ENCODE measurements at regions not wholly inside any gene's neighbourhood (a gene's known extent, or its start where the extent isn't known, plus 50 kb on each side); places are given as distances from the start of the nearest gene placed in this dataset.

GRCh38 chr13:47869776-47870175 lies 131.3 kb downstream of the SUCLA2 start:
- TF ChIP-seq CTCF (IDR thresholded peaks at IDR 0.05; ENCODE audit: poor library complexity, severe bottlenecking) = no peak
- Histone ChIP-seq H3K9me3 (ENCODE audit: severe bottlenecking) (peaks cover 5% of the 10 kb centered on the region), H3K27ac (ENCODE audit: poor library complexity, severe bottlenecking) (no peak overlapping the region), H3K4me3 (ENCODE audit: severe bottlenecking) (no peak overlapping the region), H3K27me3 (ENCODE audit: insufficient read depth, poor library complexity, severe bottlenecking) (no peaks in the 10 kb centered on the region), H3K36me3 (ENCODE audit: low read depth) (no peaks in the 10 kb centered on the region), H3K4me1 (ENCODE audit: insufficient read depth, poor library complexity, severe bottlenecking) (no peaks in the 10 kb centered on the region)
- ATAC-seq (ENCODE audit: low read depth) = no peak
- DNase-seq (ENCODE audit: low spot score) = no peak

- no peak for DNase-seq (ENCODE audit: low spot score)
- no peaks in the 10 kb centered on the region for H3K9me3 ChIP-seq (ENCODE audit: severe bottlenecking)
- H3K4me3 ChIP-seq (ENCODE audit: severe bottlenecking) = no peak overlapping the region
- H3K36me3 ChIP-seq (ENCODE audit: low read depth) = no peaks in the 10 kb centered on the region
- H3K27me3 ChIP-seq (ENCODE audit: insufficient read depth, poor library complexity, severe bottlenecking) = no peaks in the 10 kb centered on the region
- no peak for TF ChIP-seq CTCF (IDR thresholded peaks at IDR 0.05; ENCODE audit: poor library complexity, severe bottlenecking)
- no peaks in the 10 kb centered on the region for H3K4me1 ChIP-seq (ENCODE audit: insufficient read depth, poor library complexity, severe bottlenecking)
- H3K27ac ChIP-seq (ENCODE audit: poor library complexity, severe bottlenecking) = no peak overlapping the region
- no peak for ATAC-seq (ENCODE audit: low read depth)
Measured at GRCh38 chr13:47865883-47866282, 135.2 kb downstream of the SUCLA2 start.

- no peaks in the 10 kb centered on the region for H3K27me3 ChIP-seq (ENCODE audit: insufficient read depth, poor library complexity, severe bottlenecking)
- ATAC-seq (ENCODE audit: low read depth) = no peak
- H3K9me3 ChIP-seq (ENCODE audit: severe bottlenecking) = no peaks in the 10 kb centered on the region
- H3K36me3 ChIP-seq (ENCODE audit: low read depth) = no peaks in the 10 kb centered on the region
- H3K4me3 ChIP-seq (ENCODE audit: severe bottlenecking) = no peak overlapping the region
- peaks cover 3% of the 10 kb centered on the region for H3K4me1 ChIP-seq (ENCODE audit: insufficient read depth, poor library complexity, severe bottlenecking)
- H3K27ac ChIP-seq (ENCODE audit: poor library complexity, severe bottlenecking) = no peak overlapping the region
- TF ChIP-seq CTCF (IDR thresholded peaks at IDR 0.05; ENCODE audit: poor library complexity, severe bottlenecking) = no peak
- no peak for DNase-seq (ENCODE audit: low spot score)
Measured at GRCh38 chr13:47862841-47863240, 138.2 kb downstream of the SUCLA2 start.

- ATAC-seq (ENCODE audit: low read depth) (no peak), DNase-seq (ENCODE audit: low spot score) (no peak)
Measured at GRCh38 chr13:47859165-47859564, 141.9 kb downstream of the SUCLA2 start.

More at GRCh38 chr13:47859165-47859564, 141.9 kb downstream of the SUCLA2 start:
- no peaks in the 10 kb centered on the region for H3K27me3 ChIP-seq (ENCODE audit: insufficient read depth, poor library complexity, severe bottlenecking)
- no peaks in the 10 kb centered on the region for H3K9me3 ChIP-seq (ENCODE audit: severe bottlenecking)
- H3K4me1 ChIP-seq (ENCODE audit: insufficient read depth, poor library complexity, severe bottlenecking) = peaks cover 3% of the 10 kb centered on the region
- H3K27ac ChIP-seq (ENCODE audit: poor library complexity, severe bottlenecking) = no peak overlapping the region
- no peak overlapping the region for H3K4me3 ChIP-seq (ENCODE audit: severe bottlenecking)
- no peak for TF ChIP-seq CTCF (IDR thresholded peaks at IDR 0.05; ENCODE audit: poor library complexity, severe bottlenecking)
- no peaks in the 10 kb centered on the region for H3K36me3 ChIP-seq (ENCODE audit: low read depth)

All from RWPE2 (cell line).